Activated CD4-positive, alpha-beta memory T cell treated with anti-CD3 and anti-CD28 coated beads for 36 hours (primary cell): ENCODE measurements at regions not wholly inside any gene's neighbourhood (a gene's known extent, or its start where the extent isn't known, plus 50 kb on each side); places are given as distances from the start of the nearest gene placed in this dataset.

Experiments
- CTCF ChIA-PET: fragments of 350-600 bp; sonication (Branson Sonifier 250); formaldehyde crosslinking; loops from one replicate; lab custom pipeline; 2021; ENCODE audit warnings: antibody characterized with exemption, inconsistent platforms; lab: Charles Lee
- POLR2A ChIA-PET: fragments of 350-600 bp; sonication (Branson Sonifier 250); formaldehyde crosslinking; loops from one replicate; lab custom pipeline; 2021; ENCODE audit warnings: antibody characterized with exemption; lab: Charles Lee
- DNase-seq: peaks from one replicate; pipeline ENCODE4 v3.0.0-alpha.2; 2020
- H3K27ac Mint-ChIP-seq: one replicate; pipeline ENCODE4 v1.8.0; 2021; ENCODE audit warnings: mixed read lengths
- H3K27me3 Mint-ChIP-seq: one replicate; pipeline ENCODE4 v1.8.0; 2021; ENCODE audit warnings: mixed read lengths
- H3K36me3 Mint-ChIP-seq: one replicate; pipeline ENCODE4 v1.8.0; 2021; ENCODE audit warnings: mixed read lengths
- H3K4me1 Mint-ChIP-seq: one replicate; pipeline ENCODE4 v1.8.0; 2021; ENCODE audit warnings: low read depth, mixed read lengths
- H3K4me3 Mint-ChIP-seq: one replicate; pipeline ENCODE4 v1.8.0; 2021; ENCODE audit warnings: mild to moderate bottlenecking, mixed read lengths
- H3K9me3 Mint-ChIP-seq: one replicate; pipeline ENCODE4 v1.8.0; 2021; ENCODE audit warnings: mixed read lengths
- intact Hi-C: fragments of 100-400 bp; cut with micrococcal nuclease; formaldehyde crosslinking; loops from one replicate; pipeline ENCODE4 v1.15.1; 2023

DNA sequence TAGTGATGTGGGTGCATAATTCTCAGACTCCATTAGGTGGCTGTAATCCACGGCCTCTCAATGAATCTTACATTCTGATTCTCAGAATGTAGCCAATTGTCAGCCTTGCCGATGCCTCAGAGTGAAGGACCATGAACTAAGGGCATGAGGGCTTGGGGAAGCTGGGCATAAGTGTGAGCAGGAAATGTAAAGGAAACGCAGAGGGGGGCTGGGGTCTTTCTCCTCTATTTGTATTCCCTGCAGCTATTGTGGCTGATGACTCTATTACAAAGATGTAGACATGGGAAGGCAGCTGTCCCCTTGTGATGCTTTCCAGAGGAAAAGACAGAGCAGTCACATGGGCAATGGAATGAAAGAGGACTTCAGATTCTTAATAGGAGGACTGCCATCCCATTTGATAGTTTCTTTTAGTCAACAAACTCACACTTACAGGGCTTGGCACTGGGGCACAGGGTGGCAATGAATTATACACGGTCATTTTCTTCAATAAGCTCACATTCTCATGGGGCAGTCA, 353.2 kb upstream of the PKDCC start:
- no peak overlapping the region for H3K27ac Mint-ChIP-seq
- H3K4me1 Mint-ChIP-seq: no peaks in the 10 kb centered on the region
- ChIA-PET POLR2A (no interaction called here), CTCF (interaction anchor here (0.8 to 5.5 kb wide), 2 partner anchors 27 to 1780 kb away, joined by 3 to 22 read pairs; no protein-coding TSS in a partner anchor)
- H3K36me3 Mint-ChIP-seq: no peaks in the 10 kb centered on the region
- no peak for DNase-seq
- no peak overlapping the region for H3K4me3 Mint-ChIP-seq
- no peaks in the 10 kb centered on the region for H3K9me3 Mint-ChIP-seq
- peaks cover 9% of the 10 kb centered on the region for H3K27me3 Mint-ChIP-seq
- intact Hi-C loops: loop anchor here (5.0 kb wide), 1 partner anchor 1782 kb away; no protein-coding TSS in a partner anchor

- intact Hi-C loops: loop anchor here (5.0 kb wide), 1 partner anchor 1783 kb away; no protein-coding TSS in a partner anchor
- POLR2A ChIA-PET: no interaction called here
Measured at GRCh38 chr2:41695198-41696113, 352.4 kb upstream of the PKDCC start.

GRCh38 chr2:41697389-41697788, 350.4 kb upstream of the PKDCC start:
- no peak for DNase-seq
- Mint-ChIP-seq H3K4me3 (no peak overlapping the region), H3K27ac (no peak overlapping the region), H3K9me3 (no peaks in the 10 kb centered on the region), H3K4me1 (no peaks in the 10 kb centered on the region), H3K36me3 (no peaks in the 10 kb centered on the region), H3K27me3 (peaks cover 5% of the 10 kb centered on the region)
- intact Hi-C loops: loop anchor here (5.0 kb wide), 1 partner anchor 1785 kb away; no protein-coding TSS in a partner anchor
- CTCF ChIA-PET: interaction anchor here (5.5 kb wide), 1 partner anchor 1783 kb away, joined by 22 read pairs; no protein-coding TSS in a partner anchor
- POLR2A ChIA-PET: no interaction called here

More at GRCh38 chr2:41695198-41696113, 352.4 kb upstream of the PKDCC start:
- CTCF ChIA-PET: interaction anchor here (0.8 to 5.5 kb wide), 2 partner anchors 28 to 1781 kb away, joined by 3 to 22 read pairs; no protein-coding TSS in a partner anchor
- Mint-ChIP-seq H3K27me3 (peaks cover 9% of the 10 kb centered on the region), H3K4me1 (no peaks in the 10 kb centered on the region), H3K4me3 (no peak overlapping the region), H3K36me3 (no peaks in the 10 kb centered on the region), H3K27ac (no peak overlapping the region), H3K9me3 (no peaks in the 10 kb centered on the region)
- DNase-seq: no peak

- peaks cover 5% of the 10 kb centered on the region for H3K27me3 Mint-ChIP-seq
- intact Hi-C loops: loop anchor here (5.0 kb wide), 1 partner anchor 1787 kb away; no protein-coding TSS in a partner anchor
- no peak overlapping the region for H3K4me3 Mint-ChIP-seq
Measured at GRCh38 chr2:41698678-41699422, 349.0 kb upstream of the PKDCC start.

DNA sequence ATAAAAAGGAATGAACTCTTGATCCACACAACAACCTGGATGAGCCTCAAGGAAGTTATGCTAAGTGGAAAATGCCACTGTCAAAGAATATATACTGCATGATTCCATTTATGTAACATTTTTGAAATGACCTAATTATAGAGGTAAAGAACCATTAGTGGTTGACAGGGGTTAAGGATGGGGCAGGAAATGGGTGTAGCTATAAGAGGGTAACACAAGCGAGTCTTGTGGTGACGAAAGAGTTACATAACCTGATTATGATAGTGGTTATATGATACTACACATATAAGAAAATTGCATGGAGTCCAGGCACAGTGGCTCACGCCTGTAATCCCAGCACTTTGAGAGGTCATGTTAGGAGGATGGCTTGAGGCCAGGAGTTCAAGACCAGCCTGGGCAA, 346.6 kb upstream of the PKDCC start:
- ChIA-PET POLR2A (no interaction called here), CTCF (no interaction called here)
- Mint-ChIP-seq H3K27ac (no peak overlapping the region), H3K4me3 (no peak overlapping the region), H3K9me3 (no peaks in the 10 kb centered on the region), H3K27me3 (peaks cover 5% of the 10 kb centered on the region), H3K4me1 (no peaks in the 10 kb centered on the region), H3K36me3 (no peaks in the 10 kb centered on the region)
- intact Hi-C loops: no loop called here
- no peak for DNase-seq

More at GRCh38 chr2:41698678-41699422, 349.0 kb upstream of the PKDCC start:
- POLR2A ChIA-PET: no interaction called here
- no peaks in the 10 kb centered on the region for H3K36me3 Mint-ChIP-seq
- H3K27ac Mint-ChIP-seq: no peak overlapping the region
- no peaks in the 10 kb centered on the region for H3K4me1 Mint-ChIP-seq
- no peaks in the 10 kb centered on the region for H3K9me3 Mint-ChIP-seq
- CTCF ChIA-PET: interaction anchor here (0.7 to 5.5 kb wide), 4 partner anchors 9 to 1785 kb away, joined by 3 to 22 read pairs (median 3); no protein-coding TSS in a partner anchor
- peak; percentile 12 for DNase-seq

DNA sequence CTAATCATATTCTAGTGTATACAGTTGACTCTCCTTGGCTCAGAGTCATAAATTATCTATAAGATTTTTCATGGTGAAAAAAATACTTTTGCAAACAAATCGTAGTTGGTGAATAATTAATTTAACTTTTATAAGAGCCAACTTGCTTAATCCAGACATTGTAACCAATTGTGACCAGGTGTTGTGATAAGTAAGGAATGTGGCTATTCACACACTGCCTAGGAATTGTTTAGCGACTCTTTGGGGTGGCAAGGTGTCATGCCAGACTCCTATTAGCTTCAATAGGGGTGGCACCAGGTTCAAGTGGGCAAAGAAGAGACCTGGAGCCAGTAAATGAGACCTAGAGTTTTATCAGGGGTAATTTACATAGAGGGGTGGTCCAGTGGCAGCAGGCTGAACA, 344.7 kb upstream of the PKDCC start:
- Mint-ChIP-seq H3K9me3 (no peaks in the 10 kb centered on the region), H3K36me3 (no peaks in the 10 kb centered on the region), H3K4me3 (no peak overlapping the region), H3K4me1 (no peaks in the 10 kb centered on the region), H3K27ac (no peak overlapping the region), H3K27me3 (peaks cover 5% of the 10 kb centered on the region)
- intact Hi-C loops: no loop called here
- POLR2A ChIA-PET: no interaction called here
- CTCF ChIA-PET: no interaction called here
- no peak for DNase-seq

DNA sequence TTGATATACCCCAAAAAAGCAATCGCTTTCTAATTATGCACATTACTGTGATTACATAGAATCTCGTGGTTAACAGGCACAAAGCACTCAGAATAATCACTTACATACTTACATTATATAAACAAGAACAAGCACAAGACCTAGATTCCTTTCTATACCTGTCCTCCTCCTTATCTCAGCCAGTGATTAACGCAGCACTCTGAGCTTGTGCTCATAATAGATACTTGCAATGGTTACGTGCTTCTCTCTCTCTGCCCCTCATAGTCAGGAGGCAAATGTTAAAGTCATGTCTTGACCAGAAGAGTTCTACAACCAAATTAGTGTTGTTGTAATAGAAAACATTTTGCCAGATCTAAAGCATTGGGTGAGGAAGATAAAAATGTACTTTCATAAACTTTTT, 342.2 kb upstream of the PKDCC start:
- no peak overlapping the region for H3K4me3 Mint-ChIP-seq
- ChIA-PET CTCF (no interaction called here), POLR2A (no interaction called here)
- H3K9me3 Mint-ChIP-seq: no peaks in the 10 kb centered on the region
- H3K36me3 Mint-ChIP-seq: no peaks in the 10 kb centered on the region
- H3K4me1 Mint-ChIP-seq: no peaks in the 10 kb centered on the region
- no peak for DNase-seq
- no peak overlapping the region for H3K27ac Mint-ChIP-seq
- intact Hi-C loops: no loop called here
- peaks cover 3% of the 10 kb centered on the region for H3K27me3 Mint-ChIP-seq

GRCh38 chr2:41706286-41706685, 341.5 kb upstream of the PKDCC start:
- no peaks in the 10 kb centered on the region for H3K4me1 Mint-ChIP-seq
- intact Hi-C loops: no loop called here
- H3K27me3 Mint-ChIP-seq: peaks cover 3% of the 10 kb centered on the region
- ChIA-PET CTCF (no interaction called here), POLR2A (no interaction called here)
- no peak for DNase-seq
- no peaks in the 10 kb centered on the region for H3K36me3 Mint-ChIP-seq
- no peak overlapping the region for H3K4me3 Mint-ChIP-seq
- H3K27ac Mint-ChIP-seq: no peak overlapping the region
- no peaks in the 10 kb centered on the region for H3K9me3 Mint-ChIP-seq

DNA sequence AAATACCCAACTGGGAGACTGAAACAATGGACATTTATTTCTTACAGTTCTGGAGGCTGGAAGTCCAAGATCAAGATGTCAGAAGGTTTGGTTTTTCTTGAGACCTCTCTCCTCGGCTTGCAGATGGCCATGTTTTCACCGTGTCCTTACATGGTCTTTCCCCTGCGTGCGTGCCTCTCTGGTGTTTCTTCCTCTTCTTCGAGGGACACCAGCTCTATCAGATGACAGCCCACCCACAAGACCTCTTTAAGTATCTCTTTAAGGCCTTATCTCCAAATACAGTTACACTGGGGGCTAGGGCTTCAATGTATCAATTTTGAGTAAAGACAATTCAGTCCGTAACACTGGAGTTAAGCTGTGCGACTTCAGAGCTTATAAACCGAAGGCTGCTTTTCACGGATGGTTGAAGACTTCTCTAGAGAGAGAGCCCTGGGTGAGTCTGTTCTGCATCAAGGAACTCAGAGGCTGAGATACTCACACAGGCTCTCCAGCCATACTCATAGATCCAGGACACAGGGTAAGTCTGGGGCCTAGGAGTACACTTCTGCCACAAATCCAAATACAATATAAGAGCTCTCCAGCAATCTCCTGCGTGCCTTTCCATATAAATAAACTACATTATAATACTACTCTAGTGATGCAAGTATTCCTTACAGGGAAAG, 339.9 kb upstream of the PKDCC start:
- Mint-ChIP-seq H3K27me3 (peaks cover 3% of the 10 kb centered on the region), H3K36me3 (no peaks in the 10 kb centered on the region), H3K4me1 (no peaks in the 10 kb centered on the region), H3K27ac (no peak overlapping the region), H3K4me3 (no peak overlapping the region), H3K9me3 (no peaks in the 10 kb centered on the region)
- intact Hi-C loops: no loop called here
- POLR2A ChIA-PET: no interaction called here
- CTCF ChIA-PET: no interaction called here
- no peak for DNase-seq

DNA sequence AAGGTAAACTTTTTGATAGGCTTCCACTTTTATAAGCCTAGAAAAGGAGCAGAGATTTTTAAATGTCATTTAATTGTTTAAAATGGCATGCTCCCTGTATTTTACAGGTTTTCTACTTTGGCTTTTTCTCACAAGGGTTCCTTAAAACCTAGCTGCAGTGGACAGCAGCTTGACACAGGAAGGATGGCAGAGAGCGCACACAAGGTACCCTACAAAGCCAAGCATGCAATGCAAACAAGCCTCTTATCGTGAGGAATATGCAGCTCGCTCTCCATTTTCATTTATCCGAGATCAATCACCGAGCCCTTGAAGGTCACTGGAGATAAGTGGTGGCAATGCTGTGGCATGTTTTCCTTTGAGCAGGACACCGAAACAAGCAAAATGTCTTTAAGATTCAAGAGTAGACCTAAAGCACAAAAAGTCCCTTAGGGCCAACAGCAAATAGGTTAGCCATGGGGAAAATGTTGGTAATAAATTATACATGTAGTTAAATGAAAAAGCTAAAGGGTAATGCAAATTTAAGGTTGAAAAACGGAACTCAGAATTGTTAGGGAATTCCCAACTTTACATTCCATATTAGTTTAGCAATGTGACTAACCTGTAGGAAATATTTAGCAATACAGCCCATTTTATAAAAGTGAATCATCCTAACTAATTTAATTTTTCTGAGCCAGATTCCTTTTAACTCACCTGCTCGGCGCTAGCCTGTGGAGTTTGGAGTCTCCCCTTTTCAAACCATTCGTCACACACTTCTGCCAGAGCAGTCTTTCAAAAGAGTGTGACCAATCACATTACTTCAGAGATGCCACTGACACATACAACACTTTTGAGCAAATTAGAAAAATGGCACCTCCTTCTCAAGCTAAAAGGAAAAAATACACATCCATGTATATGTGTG, 337.9 kb upstream of the PKDCC start:
- no peaks in the 10 kb centered on the region for H3K4me1 Mint-ChIP-seq
- no peaks in the 10 kb centered on the region for H3K9me3 Mint-ChIP-seq
- CTCF ChIA-PET: no interaction called here
- H3K36me3 Mint-ChIP-seq: no peaks in the 10 kb centered on the region
- H3K4me3 Mint-ChIP-seq: no peak overlapping the region
- POLR2A ChIA-PET: no interaction called here
- H3K27ac Mint-ChIP-seq: no peak overlapping the region
- DNase-seq: no peak
- intact Hi-C loops: no loop called here
- H3K27me3 Mint-ChIP-seq: peaks cover 3% of the 10 kb centered on the region

DNA sequence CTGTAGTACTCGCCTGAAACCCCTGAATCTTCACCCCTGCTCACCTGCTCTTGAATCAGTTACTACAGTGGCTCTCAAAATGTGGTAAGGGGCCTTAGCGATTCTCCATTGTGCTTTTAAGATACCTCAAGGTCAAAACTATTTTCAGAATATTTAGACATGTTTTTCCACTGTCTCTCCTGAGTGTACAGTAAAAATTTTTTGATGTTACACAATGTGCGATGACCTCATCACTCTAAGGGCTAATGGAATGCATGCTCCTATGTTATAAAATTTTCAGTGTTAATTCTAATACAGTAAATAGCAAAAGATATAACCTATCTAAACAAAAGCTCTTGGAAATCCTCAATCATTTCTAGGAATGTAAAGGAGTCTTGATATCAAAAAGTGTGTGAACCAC, 336.9 kb upstream of the PKDCC start:
- ChIA-PET CTCF (interaction anchor here (0.7 kb wide), 1 partner anchor 15 kb away, joined by 5 read pairs; no protein-coding TSS in a partner anchor), POLR2A (no interaction called here)
- no peak for DNase-seq
- Mint-ChIP-seq H3K4me1 (peaks cover 4% of the 10 kb centered on the region), H3K27ac (no peak overlapping the region), H3K9me3 (no peaks in the 10 kb centered on the region), H3K27me3 (peaks cover 3% of the 10 kb centered on the region), H3K4me3 (no peak overlapping the region), H3K36me3 (no peaks in the 10 kb centered on the region)
- intact Hi-C loops: no loop called here
